GM04503 (cell line): ENCODE measurements at regions not wholly inside any gene's neighbourhood (a gene's known extent, or its start where the extent isn't known, plus 50 kb on each side); places are given as distances from the start of the nearest gene placed in this dataset.

ENCODE experiments used
- DNase-seq: peaks from one replicate; pipeline ENCODE4 v3.0.0-alpha.2; 2012; ENCODE audit warnings: low read depth

DNA sequence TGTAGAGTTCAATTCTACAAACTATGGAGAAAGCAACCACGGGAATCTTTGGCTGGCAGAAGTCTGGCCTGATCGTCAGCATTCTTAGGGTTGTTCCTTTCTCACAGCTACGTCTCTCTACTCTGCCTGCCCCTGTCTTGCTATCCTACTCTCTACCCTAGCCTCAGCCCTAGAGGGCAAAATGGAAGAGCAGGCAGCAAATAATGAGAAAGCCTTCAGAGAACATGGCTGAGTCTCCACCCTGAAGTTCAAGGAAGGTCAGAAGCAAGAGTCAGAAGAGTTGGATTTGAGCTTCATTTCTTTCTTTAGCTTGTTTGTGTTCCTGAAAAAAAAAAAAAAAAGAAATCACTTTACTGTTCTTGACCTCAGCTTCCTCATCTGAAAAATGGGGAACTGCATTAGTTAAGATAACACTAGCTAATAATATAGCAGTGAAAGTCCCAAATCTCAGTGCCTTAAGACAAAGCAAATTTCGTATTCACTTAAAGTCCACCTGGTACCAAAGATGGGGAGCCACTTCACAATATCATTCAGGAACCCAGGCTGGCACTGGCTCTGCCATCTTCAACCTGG is 50.2 kb upstream of the CCND2 start:
- DNase-seq: no peak

DNA sequence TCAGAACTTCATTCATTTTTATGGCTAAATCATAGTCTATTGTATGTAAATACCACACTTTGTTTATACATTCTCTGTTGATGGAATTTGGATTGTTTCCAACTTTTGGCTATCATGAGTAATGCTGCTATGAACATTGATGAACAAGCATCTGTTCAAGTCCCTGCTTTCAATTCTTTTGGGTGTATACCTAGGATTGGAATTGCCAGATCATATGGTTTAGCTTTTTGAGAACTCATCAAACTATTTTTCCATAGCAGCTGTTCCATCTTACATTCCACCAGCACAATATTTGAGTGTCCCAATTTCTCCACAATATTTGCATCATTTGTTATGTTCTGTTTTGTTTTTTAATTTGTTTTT is 52.3 kb upstream of the CCND2 start:
- DNase-seq: no peak

DNA sequence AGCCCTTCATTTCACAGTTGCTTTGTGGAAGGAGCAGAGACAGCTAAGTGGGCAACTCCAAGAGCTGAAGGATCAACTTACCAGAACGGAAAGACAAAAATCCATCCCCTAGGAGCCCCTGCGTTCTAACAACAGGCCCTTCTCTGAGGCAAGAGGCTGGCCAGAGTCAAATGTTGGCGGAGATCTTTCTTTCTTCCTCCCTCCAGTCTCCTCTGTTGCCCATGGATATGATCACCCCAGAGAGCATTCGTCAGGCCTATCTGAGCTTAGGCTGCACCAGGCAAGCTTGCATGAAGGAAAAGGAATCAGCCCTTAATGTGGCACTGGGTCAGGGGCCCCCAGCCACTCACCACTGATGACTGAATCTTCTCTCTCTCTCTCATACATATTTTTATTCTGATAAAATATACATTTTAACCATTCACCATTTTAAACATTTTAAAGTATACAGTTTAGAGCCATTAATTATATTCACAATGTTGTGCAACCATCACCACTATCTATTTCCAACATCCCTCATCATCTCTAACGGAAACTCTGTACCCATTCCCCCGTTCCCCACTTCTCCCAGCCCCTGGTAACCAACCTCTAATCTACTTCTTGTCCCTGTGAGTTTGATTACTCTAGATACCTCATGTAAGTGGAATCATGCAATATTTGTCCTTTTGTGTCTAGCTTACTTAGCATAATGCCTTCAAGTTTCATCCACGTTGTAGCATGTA is 52.9 kb upstream of the CCND2 start:
- DNase-seq: no peak

DNA sequence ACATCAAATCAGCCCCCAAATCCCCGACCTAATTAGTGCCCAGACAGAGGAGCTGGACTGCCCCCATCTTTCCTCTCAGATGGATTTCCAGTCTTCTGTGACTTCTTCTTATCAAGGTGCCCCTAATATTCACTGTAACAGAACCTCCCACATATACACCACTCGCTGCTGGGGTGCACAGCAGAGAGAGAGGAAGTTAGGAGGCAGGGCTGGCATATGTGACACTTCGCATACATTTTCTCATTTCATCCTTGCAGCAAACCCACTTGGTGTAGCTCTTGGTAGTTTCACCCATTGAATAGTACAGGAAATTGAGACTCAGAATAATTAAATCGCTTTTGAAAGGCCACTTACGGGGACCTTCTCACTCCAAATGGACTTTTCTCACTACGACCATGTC is 56.5 kb upstream of the CCND2 start:
- DNase-seq: no peak

DNA sequence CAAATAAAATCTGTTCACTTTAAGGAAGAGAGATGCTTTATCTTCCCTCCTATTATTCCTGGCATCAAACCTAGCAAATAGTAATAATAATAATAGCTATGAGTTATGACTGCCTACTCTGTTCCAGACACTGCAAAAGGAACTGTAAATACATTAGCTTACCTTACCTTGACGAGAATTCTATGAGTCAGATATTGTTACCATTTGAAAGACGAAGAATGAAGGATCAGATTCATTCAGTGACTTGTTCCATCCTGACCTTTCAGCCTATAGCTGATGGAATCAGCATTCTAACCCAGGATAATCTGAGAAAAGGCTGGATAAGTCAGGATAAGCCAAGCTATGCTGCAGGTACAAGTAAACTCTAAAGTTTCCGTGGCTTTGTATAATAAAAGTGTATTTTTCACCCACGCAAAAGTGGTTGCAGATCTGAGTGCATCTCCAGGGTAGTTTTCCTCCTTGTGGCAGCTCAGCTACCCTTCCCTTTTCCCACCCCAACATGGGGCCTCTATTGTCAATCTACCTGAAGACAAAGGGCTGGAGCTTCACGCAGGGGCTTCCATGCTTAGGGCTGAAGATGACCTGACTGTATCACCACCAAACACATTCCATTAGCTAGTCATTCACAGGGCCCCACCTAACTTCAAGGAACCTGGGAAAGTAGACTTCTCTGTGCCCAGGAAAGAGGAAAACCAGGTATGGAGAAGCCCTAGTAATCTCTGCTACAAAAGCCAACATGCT is 57.2 kb upstream of the CCND2 start:
- DNase-seq: no peak

DNA sequence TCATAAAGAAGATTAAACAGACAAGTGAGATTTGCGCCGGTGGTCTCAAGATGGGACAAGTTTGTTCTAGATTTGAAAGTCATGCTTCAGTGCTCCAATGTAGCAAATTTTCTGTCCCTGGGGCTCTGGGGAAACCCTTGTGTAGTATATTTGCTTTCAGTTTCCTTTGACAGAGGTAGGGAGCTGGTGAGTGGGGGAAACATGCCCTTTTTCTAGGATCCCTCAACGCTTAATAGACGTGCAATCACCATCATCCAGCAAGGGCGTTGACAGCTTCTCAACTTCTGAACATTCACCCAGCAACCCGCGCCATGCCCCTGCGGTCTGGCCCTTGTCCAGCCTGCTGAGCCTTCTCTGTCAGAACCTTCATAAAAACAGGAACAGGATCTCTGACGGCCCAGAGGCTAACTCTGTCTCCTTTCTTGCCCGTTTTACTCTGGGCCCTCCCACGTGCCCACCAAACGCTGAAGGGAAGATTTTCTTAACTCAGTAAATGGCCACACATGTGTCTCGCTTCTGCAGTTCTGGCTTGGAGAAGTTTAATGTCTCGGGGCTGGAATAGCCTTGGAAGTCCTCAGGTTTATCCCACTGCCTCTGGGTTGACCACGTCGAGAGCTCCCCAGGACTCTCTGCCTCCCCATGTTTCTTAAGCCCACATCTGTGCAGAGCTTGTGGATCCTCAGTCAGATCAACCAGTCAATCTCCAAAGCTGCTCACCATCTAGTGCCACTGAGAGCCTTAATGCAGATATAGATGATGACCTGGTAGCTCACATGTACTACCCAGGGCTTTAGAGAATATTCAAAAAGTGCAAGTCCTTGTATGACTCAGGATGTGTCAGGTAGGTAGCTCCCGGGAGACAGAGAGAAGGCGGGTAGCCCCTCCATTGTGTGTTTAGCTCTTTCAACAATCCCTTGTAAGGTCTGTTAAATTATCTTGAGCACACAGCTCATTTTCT is 58.1 kb upstream of the CCND2 start:
- no peak for DNase-seq

DNA sequence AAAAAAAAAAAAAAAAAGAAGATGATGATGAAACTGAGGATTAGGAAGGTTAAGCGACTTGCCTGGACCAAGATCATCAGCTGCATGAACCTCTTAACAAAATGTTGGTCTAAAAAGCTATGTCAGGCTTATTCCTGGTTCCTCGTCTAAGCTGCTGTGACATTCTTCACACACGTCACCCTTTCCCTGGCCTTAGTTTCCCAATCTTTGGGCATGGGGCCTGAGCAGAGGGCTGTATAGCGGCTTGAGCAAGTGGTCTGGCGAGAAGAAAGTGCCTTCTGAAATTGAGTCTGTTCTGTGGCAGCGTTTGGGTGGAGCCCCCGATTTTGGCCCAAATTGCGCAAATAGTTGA is 58.7 kb upstream of the CCND2 start:
- no peak for DNase-seq

DNA sequence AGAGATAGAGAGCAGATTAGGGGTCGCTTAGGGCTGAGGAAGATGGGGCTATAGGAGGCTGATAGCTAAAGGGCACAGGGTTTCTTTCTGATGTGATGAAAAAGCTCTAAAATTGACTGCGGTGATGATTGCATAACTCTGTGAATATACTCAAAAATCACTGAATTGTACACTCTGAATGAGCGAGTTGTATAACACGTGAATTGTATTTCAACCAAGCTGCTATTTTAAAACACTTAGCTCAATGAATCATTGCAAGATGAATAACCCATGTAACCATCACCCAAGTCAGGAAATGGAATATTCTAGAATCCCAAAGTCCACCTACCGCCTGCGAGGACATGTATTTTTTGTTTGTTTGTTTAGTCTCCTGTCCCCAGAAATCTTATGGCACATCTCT is 60.1 kb upstream of the CCND2 start:
- no peak for DNase-seq

DNA sequence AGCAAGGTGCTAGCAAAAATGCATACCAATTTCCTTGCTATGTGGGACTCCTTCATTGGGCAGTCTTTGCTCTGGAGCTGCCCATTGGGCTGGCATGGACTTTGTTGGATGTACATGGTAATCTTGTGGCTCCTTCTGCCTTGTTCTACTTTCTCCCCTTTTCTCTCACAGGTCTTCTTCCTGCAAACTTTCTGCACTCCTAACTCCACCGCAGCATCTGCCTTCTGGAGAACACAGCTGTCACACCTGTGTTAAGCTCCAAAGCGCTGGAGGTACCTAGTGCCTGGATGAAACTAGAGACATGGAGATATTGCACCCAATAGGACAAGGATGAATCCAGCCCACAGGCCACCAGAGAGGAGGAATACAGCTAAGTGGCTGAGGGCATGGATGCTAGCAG is 60.7 kb upstream of the CCND2 start:
- DNase-seq: no peak

DNA sequence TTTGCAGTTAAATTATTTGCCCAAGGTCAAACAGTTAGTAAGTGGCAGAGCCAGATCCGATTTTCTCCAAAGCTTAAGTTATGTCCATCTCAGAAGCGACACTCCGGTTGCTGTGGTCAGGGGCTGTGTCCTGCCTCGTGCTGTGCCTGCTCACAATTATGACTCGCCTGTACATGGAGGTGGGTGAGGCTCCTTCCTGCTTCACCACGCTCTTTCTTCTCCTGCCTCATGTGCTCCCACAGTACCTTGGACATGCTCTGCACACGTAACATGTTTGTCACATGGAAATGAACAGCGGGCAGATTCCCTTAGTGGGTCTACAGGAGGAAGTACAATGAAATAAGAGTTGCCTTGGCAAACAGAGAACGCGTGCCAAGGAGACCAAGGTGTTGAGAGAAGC is 62.2 kb upstream of the CCND2 start:
- no peak for DNase-seq

DNA sequence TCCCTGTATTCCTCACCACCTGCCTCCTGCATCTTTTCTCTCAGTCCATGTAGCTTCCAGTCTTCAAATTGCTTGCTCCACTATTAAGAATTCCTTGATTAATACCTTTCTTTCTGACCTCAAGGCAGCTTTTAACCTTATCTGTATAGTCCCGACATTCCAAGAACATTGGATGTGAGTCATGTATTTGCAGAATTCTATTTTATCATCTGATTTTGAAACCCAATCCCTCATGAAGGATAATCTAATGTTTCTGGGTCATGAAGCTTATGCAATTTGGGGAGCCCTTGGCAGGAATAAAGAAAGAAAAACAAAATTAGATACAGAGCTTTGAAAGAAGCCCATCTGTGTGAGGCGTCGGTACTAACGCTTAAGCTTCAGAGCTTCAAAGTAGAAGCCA is 63.4 kb upstream of the CCND2 start:
- no peak for DNase-seq

DNA sequence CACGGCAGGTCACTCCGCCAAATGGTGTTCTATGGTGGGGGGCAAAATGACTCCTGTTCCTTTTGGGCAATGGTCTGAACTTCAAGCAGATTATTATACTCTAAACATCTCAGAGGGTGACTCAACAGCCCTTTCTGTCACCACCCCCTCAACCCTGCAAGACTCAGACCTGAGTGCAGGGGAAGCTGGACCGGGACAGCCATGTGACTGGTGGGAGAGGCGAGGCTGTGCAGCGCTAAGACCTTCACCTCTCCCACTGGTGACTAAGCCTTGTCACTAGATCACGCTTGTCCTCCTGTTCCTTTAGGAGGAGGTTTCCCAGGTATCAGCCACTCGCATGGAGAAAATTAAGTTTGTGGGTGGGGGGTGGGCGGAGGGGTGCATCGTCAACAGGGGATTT is 67.1 kb upstream of the CCND2 start:
- no peak for DNase-seq

DNA sequence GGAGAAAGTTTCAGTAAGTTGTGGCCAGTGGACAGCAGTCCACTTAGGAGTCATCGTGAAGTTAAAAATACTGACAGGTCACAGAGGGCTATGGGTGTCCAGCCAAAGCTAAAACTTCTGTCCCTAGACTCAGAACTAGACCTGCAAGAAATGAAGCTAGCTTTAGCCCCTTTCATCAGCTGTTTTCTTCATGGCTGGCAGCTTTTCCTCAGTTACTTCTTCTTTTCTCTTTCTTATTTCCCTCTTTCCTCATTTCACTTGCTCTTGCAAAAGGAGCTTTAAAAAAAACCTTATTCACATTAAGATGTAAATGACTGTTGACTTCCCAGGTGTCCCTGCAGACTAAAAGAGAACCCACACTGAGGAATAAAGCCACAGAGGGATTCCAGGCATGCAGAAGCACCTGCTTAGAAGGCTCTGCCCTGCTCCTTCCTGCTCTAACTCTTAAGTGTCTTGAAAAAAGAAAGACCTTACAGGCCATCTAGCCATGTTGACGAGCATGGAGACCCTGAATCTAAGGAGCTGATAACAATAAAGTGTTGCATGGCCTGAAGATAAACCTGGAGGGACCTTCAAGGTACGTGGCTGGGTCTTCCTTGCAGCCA is 69.7 kb upstream of the CCND2 start:
- DNase-seq: no peak

DNA sequence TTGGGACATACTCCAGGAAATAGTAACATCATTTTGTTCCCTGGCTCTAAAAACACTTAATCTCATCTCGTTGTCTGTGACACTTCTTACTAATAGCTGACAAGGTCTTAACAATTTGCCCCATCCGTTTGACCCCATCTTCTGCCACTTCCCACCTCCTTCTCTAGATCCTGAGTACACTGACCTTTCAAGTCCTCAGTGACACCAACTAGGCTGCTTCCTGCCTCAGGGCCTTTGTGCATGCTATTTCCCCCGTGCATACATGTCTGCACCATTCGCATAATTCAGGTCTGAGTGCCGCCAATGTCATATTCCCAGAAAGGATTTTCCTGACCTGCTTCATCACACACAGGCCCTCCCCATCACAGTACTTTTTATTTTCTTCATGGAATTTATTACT is 70.6 kb upstream of the CCND2 start:
- no peak for DNase-seq

DNA sequence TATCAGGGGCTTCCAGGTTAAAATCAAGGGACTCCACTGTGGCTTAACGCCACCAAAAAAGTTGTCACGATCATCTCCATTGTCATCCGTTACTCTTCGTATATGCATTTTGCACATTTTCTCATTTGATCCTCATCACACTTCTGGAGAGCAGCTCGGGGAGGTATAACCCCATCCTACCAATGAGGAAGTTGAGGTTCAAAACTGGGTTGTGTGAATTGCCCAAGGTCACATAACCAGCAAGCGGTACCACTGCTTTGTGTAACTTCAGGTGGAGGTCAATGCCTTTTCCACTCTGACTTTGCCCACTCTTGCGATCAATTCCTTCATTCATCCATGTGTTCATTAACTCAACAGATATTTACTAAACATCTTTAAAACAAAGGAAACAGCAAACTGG is 71.1 kb upstream of the CCND2 start:
- DNase-seq: no peak

DNA sequence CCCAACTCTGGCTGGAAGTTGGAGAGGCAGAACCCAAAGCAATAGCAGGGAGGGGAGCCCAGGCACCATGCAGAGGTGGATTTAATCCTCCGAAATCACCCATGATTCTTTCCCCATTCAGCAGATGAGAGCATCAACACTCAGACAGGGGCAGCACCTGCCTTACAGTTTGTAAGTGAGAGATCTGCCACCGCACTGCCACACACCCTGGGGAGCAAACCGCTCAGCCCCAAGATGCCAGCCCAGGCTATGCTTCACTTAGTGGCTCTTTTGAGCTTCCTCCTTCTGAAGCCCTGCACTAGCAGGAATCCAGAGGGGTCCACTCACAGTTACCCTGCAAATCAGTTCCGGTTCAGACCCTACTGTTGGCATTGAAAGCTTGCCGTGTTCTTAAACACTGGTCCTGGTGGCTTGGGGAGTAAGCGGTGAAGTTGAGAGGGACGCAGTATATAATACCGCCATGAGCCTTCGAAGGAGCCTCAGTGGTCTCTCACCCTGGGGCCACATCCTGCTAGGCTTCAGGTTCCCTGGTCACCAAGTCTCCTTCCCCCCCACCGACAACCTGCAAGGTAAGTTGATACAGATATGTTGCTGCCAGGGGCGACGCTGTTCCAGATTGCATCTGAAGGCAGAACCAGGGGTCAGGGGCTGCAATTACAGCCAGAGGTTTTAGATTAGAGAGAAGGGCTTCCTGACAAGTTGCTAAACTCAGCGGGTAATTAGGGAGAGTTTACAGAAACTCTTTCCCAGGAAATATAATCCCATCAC is 72.0 kb upstream of the CCND2 start:
- DNase-seq: no peak

DNA sequence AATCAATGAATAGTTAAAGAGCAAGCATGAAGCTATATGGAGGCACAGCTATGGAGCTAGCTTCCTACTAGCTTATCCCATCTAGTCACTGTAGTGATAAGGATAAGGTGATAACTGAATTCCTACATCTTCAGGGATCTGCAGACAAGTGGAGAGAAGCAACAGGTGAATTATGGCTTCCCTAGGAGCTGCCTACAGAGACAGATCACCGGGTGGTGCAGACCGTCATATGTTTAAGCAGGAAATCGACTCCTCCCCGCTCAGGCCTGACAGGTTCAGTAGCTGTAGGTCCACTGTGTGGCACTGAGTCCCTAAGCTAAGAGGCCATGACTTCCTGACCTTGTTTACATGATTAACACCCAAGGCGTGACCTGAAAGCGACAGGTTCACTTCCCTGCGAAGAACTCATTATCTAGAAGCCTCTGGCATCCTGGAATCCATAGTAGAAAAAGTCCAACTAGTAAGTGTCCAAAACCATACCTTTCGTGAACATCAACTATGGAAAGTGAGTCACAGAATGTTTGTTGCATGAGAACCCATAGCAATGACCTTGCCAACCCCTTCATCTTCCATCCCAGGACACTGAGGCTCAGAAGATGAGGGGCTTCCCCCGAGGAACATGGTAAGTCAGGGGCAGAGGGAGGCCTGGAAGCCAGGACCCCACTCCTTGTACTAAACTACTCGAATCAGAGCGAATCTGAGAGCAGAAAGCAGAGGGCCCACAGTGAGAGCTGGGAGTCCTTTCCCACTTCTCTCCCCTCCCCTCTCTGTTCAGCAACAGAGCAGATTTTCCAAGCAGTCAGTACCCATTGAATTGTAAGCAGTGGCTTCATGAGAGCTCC is 75.4 kb upstream of the CCND2 start:
- no peak for DNase-seq

DNA sequence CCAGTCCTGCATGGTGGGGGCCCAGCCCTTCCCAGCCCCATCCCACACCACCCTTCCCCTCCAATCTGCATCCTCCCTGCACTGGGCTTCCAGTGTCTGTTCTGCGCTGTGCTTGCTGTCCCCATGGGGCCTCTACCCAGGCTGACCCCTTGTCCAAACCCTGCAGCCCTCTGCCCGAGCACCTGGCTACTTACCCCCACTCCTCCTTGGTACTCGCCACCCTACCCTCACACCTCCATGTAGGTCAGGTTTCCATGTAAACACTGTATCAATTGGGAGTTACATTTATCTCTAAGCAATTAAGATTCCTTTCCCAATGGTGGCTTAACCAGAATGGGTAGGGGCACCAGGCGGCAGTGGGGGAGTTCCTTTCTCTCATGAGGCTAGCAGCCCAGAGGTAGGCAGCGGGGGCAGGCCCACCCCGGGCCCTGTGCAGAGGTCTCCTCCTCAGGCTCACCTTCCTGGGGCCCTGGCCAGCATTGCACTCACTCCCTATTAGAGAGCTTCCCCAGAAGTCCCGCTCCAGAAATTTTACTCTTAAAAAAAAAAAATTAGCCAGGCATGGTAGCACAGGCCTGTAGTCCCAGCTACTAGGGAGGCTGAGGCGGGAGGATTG is 76.6 kb upstream of the CCND2 start:
- no peak for DNase-seq

DNA sequence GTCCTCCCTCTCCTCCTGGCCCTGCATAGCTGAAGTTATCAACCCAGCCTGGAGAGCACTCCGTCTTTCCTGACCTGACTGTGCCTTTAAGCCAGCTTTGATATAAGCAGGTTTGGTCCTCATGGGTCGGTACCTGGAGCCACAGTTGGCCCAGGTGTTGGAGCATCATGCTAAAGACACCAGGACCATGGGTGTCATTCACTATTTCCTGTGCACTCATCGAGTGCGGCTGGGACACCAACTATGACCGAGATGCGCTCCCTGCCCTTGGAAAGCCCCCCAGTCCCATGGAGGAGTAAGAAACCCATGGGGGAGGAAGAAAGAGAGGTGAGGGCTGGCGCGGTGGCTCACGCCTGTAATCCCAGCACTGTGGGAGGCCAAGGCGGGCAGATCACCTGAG is 78.9 kb upstream of the CCND2 start:
- no peak for DNase-seq

DNA sequence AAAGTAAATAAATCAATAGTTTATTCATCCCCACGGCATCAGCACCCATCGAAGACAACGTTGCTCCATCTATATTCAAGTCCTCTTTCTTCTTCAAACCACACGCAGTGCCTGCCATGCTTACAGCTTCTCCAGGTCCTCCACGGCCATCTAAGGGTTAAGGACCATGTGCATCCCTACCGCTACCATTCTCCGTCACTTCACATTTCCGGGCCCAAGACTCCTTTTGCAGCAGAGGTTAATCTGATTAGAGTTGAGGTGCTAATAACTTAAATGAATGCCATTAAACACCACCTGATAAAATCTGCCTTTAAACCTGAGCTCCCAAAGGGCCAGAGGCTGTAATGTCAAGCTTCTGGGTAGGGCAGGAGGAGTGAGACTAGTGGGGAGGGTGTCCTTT is 79.7 kb upstream of the CCND2 start:
- DNase-seq: no peak
